Testis (tissue), 2 donors: ENCODE measurements at regions not wholly inside any gene's neighbourhood (a gene's known extent, or its start where the extent isn't known, plus 50 kb on each side); places are given as distances from the start of the nearest gene placed in this dataset.

Source experiments
- POLR2A ChIP-seq: fragments of 450-650 bp; IDR thresholded peaks from one replicate; pipeline ENCODE4 v1.6.1; 2017; ENCODE audit warnings: antibody characterized with exemption, mild to moderate bottlenecking, moderate library complexity
- TF ChIP-seq, protein P1 (sequence below), 3 experiments: fragments of 450-650 bp in 2 of 3; fragments of 200-600 bp in 1 of 3; sonication (generic) in 1 of 3; IDR thresholded peaks; one replicate each; pipeline ENCODE4 v1.5.1; 2016 to 2019; ENCODE audit warnings: antibody characterized with exemption in 3 of 3, mild to moderate bottlenecking in 2 of 3, moderate library complexity in 1 of 3

DNA sequence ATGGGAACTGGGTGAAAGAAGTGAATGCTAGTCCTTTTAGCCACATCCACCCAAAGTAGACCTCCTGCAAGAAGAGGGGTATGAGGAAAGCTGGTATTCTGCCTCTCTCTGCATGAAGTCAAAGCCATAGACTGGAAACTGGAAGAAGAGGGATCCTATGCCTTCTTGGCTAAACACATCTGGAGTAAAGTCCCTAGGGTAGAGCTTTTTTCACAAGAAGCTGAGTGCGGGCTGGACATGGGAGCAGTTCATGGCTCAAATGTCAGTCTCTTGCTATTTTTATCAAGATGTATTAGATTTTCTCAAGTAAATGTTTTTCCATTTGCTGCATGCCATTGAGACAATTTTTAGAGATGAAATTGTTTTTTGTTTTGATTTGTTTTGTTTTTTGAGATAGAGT lies 206.5 kb upstream of the TMEM72 start:
- TF ChIP-seq, protein P1, sequence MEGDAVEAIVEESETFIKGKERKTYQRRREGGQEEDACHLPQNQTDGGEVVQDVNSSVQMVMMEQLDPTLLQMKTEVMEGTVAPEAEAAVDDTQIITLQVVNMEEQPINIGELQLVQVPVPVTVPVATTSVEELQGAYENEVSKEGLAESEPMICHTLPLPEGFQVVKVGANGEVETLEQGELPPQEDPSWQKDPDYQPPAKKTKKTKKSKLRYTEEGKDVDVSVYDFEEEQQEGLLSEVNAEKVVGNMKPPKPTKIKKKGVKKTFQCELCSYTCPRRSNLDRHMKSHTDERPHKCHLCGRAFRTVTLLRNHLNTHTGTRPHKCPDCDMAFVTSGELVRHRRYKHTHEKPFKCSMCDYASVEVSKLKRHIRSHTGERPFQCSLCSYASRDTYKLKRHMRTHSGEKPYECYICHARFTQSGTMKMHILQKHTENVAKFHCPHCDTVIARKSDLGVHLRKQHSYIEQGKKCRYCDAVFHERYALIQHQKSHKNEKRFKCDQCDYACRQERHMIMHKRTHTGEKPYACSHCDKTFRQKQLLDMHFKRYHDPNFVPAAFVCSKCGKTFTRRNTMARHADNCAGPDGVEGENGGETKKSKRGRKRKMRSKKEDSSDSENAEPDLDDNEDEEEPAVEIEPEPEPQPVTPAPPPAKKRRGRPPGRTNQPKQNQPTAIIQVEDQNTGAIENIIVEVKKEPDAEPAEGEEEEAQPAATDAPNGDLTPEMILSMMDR (IDR thresholded peaks at IDR 0.05): no peak
- no peak for TF ChIP-seq POLR2A
